ENCODE measurements at regions not wholly inside any gene's neighbourhood (a gene's known extent, or its start where the extent isn't known, plus 50 kb on each side); places are given as distances from the start of the nearest gene placed in this dataset.

GRCh38 chr11:28525636-28526405 is 417.6 kb downstream of the METTL15 start:
- DNase-seq, result no peak

- DNase-seq, result no peak
These were observed 415.9 kb downstream of the METTL15 start for GRCh38 chr11:28524098-28524497.

GRCh38 chr11:28521075-28521474 is 412.9 kb downstream of the METTL15 start:
- no peak for DNase-seq

- no peak for DNase-seq
These were observed 412.1 kb downstream of the METTL15 start for GRCh38 chr11:28520291-28520690.

- no peak for DNase-seq
These were observed 410.6 kb downstream of the METTL15 start for GRCh38 chr11:28518825-28519224.

GRCh38 chr11:28517621-28518020 is 409.4 kb downstream of the METTL15 start:
- no peak for DNase-seq

- no peak for DNase-seq
These were observed 406.2 kb downstream of the METTL15 start for GRCh38 chr11:28514391-28514790.

GRCh38 chr11:28512143-28512756 is 404.1 kb downstream of the METTL15 start:
- DNase-seq, result no peak

GRCh38 chr11:28505232-28505631 is 397.0 kb downstream of the METTL15 start:
- peak; percentile 14 for DNase-seq

GRCh38 chr11:28504555-28505110 is 396.4 kb downstream of the METTL15 start:
- no peak for DNase-seq

GRCh38 chr11:28495333-28495732 is 387.1 kb downstream of the METTL15 start:
- peak; percentile 14 for DNase-seq

- DNase-seq, result no peak
These were observed 383.2 kb downstream of the METTL15 start for GRCh38 chr11:28491431-28491830.

- no peak for DNase-seq
These were observed 382.7 kb downstream of the METTL15 start for GRCh38 chr11:28490773-28491382.

GRCh38 chr11:28488336-28488735 is 380.1 kb downstream of the METTL15 start:
- no peak for DNase-seq

- no peak for DNase-seq
These were observed 375.1 kb downstream of the METTL15 start for GRCh38 chr11:28483072-28483867.

- no peak for DNase-seq
These were observed 374.5 kb downstream of the METTL15 start for GRCh38 chr11:28482666-28483065.

GRCh38 chr11:28481616-28482480 is 373.7 kb downstream of the METTL15 start:
- DNase-seq, result no peak

- DNase-seq, result no peak
These were observed 372.2 kb downstream of the METTL15 start for GRCh38 chr11:28480406-28480805.

GRCh38 chr11:28476864-28477263 is 368.7 kb downstream of the METTL15 start:
- no peak for DNase-seq

- peak; percentile 63 for DNase-seq
These were observed 367.9 kb downstream of the METTL15 start for GRCh38 chr11:28476049-28476448.

- peak; percentile 60 for DNase-seq
These were observed 364.7 kb downstream of the METTL15 start for GRCh38 chr11:28472904-28473303.

All from tongue (tissue), 1 donor.